ENCODE measurements at regions not wholly inside any gene's neighbourhood (a gene's known extent, or its start where the extent isn't known, plus 50 kb on each side); places are given as distances from the start of the nearest gene placed in this dataset.

GRCh38 chr12:24617471-24617870 is 331.4 kb downstream of the BCAT1 start:
- intact Hi-C loops (cut with micrococcal nuclease) (no loop called here), dilution Hi-C loops (cut with MboI; ENCODE audit: extremely low pct_ligation_motif_present, low sequenced_read_pairs) (no loop called here)
- no peak overlapping the region for H3K4me2 ChIP-seq (ENCODE audit: insufficient read depth, low read length)
- no peaks in the 10 kb centered on the region for H3K36me3 ChIP-seq (ENCODE audit: control insufficient read depth in 2 of 2, extremely low read depth in 1 of 2, insufficient read depth in 2 of 2, low read length in 2 of 2)
- H2AFZ ChIP-seq (ENCODE audit: low read depth, low read length) = no peak overlapping the region
- H3K4me3 ChIP-seq (replicated peaks in 1 of 3; ENCODE audit: insufficient read depth in 1 of 3, low read depth in 1 of 3, low read length in 3 of 3) = no peak overlapping the region
- FAIRE-seq (no peak), DNase-seq (ENCODE audit: low read depth, low spot score) (peak; percentile 50)
- no peak overlapping the region for H3K27ac ChIP-seq (ENCODE audit: insufficient read depth, low read depth, low read length)
- no peaks in the 10 kb centered on the region for H3K9me1 ChIP-seq (replicated peaks; ENCODE audit: control insufficient read depth, extremely low read depth, insufficient read depth, low read length)
- TF ChIP-seq EZH2 (IDR thresholded peaks at IDR 0.05; ENCODE audit: borderline replicate concordance, low read depth, low read length, severe bottlenecking) = no peak
- H3K4me1 ChIP-seq (ENCODE audit: control insufficient read depth, extremely low read depth, insufficient read depth, low read length) = peaks cover 6% of the 10 kb centered on the region
- BruUV-seq (replicated peaks) = no TSS peak
- H3K79me2 ChIP-seq (ENCODE audit: control insufficient read depth, insufficient read depth, low read length) = no peaks in the 10 kb centered on the region
- H3K9me3 ChIP-seq (replicated peaks; ENCODE audit: control insufficient read depth, insufficient read depth, low read length) = no peaks in the 10 kb centered on the region
- POLR2A ChIA-PET = no interaction called here
- no peaks in the 10 kb centered on the region for H4K20me1 ChIP-seq (replicated peaks; ENCODE audit: control insufficient read depth, extremely low read depth, insufficient read depth, low read length)
- no peak overlapping the region for H3K9ac ChIP-seq (replicated peaks; ENCODE audit: extremely low read depth, insufficient read depth, low read length)
- H3K27me3 ChIP-seq (ENCODE audit: control insufficient read depth in 2 of 2, insufficient read depth in 2 of 2, low read length in 2 of 2) = no peaks in the 10 kb centered on the region
- CTCF ChIA-PET = interaction anchor here (1.5 kb wide), 1 partner anchor 20 kb away, joined by 3 read pairs; no protein-coding TSS in a partner anchor

- no peak overlapping the region for H3K27ac ChIP-seq (ENCODE audit: insufficient read depth, low read depth, low read length)
- no peak overlapping the region for H3K4me2 ChIP-seq (ENCODE audit: insufficient read depth, low read length)
- H3K9me1 ChIP-seq (replicated peaks; ENCODE audit: control insufficient read depth, extremely low read depth, insufficient read depth, low read length) = no peaks in the 10 kb centered on the region
- ChIA-PET POLR2A (no interaction called here), CTCF (interaction anchor here (1.5 kb wide), 1 partner anchor 19 kb away, joined by 3 read pairs; no protein-coding TSS in a partner anchor)
- BruUV-seq (replicated peaks) = no TSS peak
- H3K9ac ChIP-seq (replicated peaks; ENCODE audit: extremely low read depth, insufficient read depth, low read length) = no peak overlapping the region
- no peaks in the 10 kb centered on the region for H3K79me2 ChIP-seq (ENCODE audit: control insufficient read depth, insufficient read depth, low read length)
- FAIRE-seq = no peak
- H4K20me1 ChIP-seq (replicated peaks; ENCODE audit: control insufficient read depth, extremely low read depth, insufficient read depth, low read length) = no peaks in the 10 kb centered on the region
- intact Hi-C loops (cut with micrococcal nuclease) = no loop called here
- no peak for DNase-seq (ENCODE audit: low read depth, low spot score)
- peaks cover 6% of the 10 kb centered on the region for H3K4me1 ChIP-seq (ENCODE audit: control insufficient read depth, extremely low read depth, insufficient read depth, low read length)
- dilution Hi-C loops (cut with MboI; ENCODE audit: extremely low pct_ligation_motif_present, low sequenced_read_pairs) = no loop called here
- H2AFZ ChIP-seq (ENCODE audit: low read depth, low read length) = peak overlapping the region; percentile 28
- H3K27me3 ChIP-seq (ENCODE audit: control insufficient read depth in 2 of 2, insufficient read depth in 2 of 2, low read length in 2 of 2) = no peaks in the 10 kb centered on the region
- H3K36me3 ChIP-seq (ENCODE audit: control insufficient read depth in 2 of 2, extremely low read depth in 1 of 2, insufficient read depth in 2 of 2, low read length in 2 of 2) = no peaks in the 10 kb centered on the region
- no peak overlapping the region for H3K4me3 ChIP-seq (replicated peaks in 1 of 3; ENCODE audit: insufficient read depth in 1 of 3, low read depth in 1 of 3, low read length in 3 of 3)
- H3K9me3 ChIP-seq (replicated peaks; ENCODE audit: control insufficient read depth, insufficient read depth, low read length) = no peaks in the 10 kb centered on the region
- TF ChIP-seq POLR2AphosphoS5 (IDR thresholded peaks at IDR 0.05; ENCODE audit: insufficient read depth, low read depth, low read length) = no peak
- no peak for TF ChIP-seq POLR2A (IDR thresholded peaks at IDR 0.05; ENCODE audit: low read depth, low read length)
- TF ChIP-seq MAX (IDR thresholded peaks at IDR 0.05; ENCODE audit: insufficient read depth, insufficient read length) = no peak
These were observed 332.9 kb downstream of the BCAT1 start for GRCh38 chr12:24615967-24616411.
